Parathyroid adenoma (tissue), 2 donors: ENCODE measurements at regions not wholly inside any gene's neighbourhood (a gene's known extent, or its start where the extent isn't known, plus 50 kb on each side); places are given as distances from the start of the nearest gene placed in this dataset.

Experiments used
- H2AFZ ChIP-seq: fragments of 300-600 bp; sonication (generic); one replicate; pipeline ENCODE4 v1.7.0; 2017; ENCODE audit warnings: antibody characterized with exemption, mild to moderate bottlenecking
- H3K27ac ChIP-seq: fragments of 300-600 bp; sonication (generic); one replicate; pipeline ENCODE4 v1.7.0; 2017
- H3K27me3 ChIP-seq: fragments of 300-600 bp; sonication (generic); one replicate; pipeline ENCODE4 v1.7.0; 2017; ENCODE audit warnings: low read length; ENCODE audit not compliant: control insufficient read depth, insufficient read depth
- H3K36me3 ChIP-seq: fragments of 300-600 bp; sonication (generic); one replicate; pipeline ENCODE4 v1.7.0; 2017; ENCODE audit warnings: low read length; ENCODE audit not compliant: control insufficient read depth, insufficient read depth
- H3K4me1 ChIP-seq: fragments of 300-600 bp; sonication (generic); one replicate; pipeline ENCODE4 v1.7.0; 2017; ENCODE audit warnings: control low read depth
- H3K4me2 ChIP-seq: fragments of 300-600 bp; sonication (generic); one replicate; pipeline ENCODE4 v1.7.0; 2017; ENCODE audit warnings: low read length
- H3K4me3 ChIP-seq: fragments of 300-600 bp; sonication (generic); one replicate; pipeline ENCODE4 v1.7.0; 2017; ENCODE audit warnings: low read depth, low read length
- H3K79me2 ChIP-seq: fragments of 300-600 bp; sonication (generic); one replicate; pipeline ENCODE4 v1.7.0; 2017; ENCODE audit warnings: control low read depth
- H3K9ac ChIP-seq: fragments of 300-600 bp; sonication (generic); one replicate; pipeline ENCODE4 v1.7.0; 2017; ENCODE audit warnings: mild to moderate bottlenecking
- H3K9me3 ChIP-seq: fragments of 300-600 bp; sonication (generic); one replicate; pipeline ENCODE4 v1.7.0; 2017; ENCODE audit warnings: low read length; ENCODE audit not compliant: control insufficient read depth
- TF ChIP-seq, protein P1 (sequence below): fragments of 300-600 bp; sonication (generic); IDR thresholded peaks from one replicate; pipeline ENCODE4 v1.7.0; 2017; ENCODE audit warnings: antibody characterized with exemption, mild to moderate bottlenecking
- donor health status: primary hyperparathyroidism.

DNA sequence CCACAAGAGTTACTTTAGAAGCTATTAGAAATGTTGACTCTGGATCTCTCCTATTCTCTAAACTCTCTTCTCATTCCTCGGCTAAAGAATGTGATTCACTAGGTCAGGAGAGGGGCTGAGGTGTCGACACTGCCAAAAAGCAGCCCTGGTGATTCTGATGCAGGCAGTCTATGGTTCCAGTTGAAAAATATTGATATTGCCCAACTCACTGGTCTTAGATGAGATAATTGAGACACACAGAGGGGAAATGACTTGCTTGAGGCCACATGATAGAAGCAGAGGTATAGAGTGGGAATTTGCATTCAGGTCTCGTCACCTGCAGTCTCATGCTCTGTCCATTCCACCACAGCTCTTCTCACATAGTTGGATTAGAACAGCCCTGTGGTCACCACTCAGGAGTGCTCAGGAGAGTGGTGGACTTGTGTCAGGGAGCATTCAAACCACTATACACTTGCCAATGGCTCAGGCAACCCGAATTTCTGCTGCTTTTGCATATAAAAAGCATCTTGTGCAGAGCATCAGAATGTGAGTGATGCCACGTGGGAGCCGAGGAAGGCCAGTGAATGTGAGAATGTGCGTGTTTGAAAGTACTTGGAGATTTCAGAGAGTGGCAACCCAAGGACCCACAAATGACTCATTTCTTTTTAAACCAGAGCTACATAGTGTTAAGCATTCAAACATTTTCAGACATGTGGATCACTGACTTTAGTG lies 65.1 kb upstream of the CTLA4 start:
- no peaks in the 10 kb centered on the region for H3K4me1 ChIP-seq
- no peak overlapping the region for H2AFZ ChIP-seq
- H3K27me3 ChIP-seq: no peaks in the 10 kb centered on the region
- no peak overlapping the region for H3K9ac ChIP-seq
- no peak overlapping the region for H3K27ac ChIP-seq
- no peak overlapping the region for H3K4me3 ChIP-seq
- H3K36me3 ChIP-seq: no peaks in the 10 kb centered on the region
- H3K9me3 ChIP-seq: no peaks in the 10 kb centered on the region
- TF ChIP-seq, protein P1, sequence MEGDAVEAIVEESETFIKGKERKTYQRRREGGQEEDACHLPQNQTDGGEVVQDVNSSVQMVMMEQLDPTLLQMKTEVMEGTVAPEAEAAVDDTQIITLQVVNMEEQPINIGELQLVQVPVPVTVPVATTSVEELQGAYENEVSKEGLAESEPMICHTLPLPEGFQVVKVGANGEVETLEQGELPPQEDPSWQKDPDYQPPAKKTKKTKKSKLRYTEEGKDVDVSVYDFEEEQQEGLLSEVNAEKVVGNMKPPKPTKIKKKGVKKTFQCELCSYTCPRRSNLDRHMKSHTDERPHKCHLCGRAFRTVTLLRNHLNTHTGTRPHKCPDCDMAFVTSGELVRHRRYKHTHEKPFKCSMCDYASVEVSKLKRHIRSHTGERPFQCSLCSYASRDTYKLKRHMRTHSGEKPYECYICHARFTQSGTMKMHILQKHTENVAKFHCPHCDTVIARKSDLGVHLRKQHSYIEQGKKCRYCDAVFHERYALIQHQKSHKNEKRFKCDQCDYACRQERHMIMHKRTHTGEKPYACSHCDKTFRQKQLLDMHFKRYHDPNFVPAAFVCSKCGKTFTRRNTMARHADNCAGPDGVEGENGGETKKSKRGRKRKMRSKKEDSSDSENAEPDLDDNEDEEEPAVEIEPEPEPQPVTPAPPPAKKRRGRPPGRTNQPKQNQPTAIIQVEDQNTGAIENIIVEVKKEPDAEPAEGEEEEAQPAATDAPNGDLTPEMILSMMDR: no peak
- H3K79me2 ChIP-seq: no peaks in the 10 kb centered on the region
- H3K4me2 ChIP-seq: no peak overlapping the region

DNA sequence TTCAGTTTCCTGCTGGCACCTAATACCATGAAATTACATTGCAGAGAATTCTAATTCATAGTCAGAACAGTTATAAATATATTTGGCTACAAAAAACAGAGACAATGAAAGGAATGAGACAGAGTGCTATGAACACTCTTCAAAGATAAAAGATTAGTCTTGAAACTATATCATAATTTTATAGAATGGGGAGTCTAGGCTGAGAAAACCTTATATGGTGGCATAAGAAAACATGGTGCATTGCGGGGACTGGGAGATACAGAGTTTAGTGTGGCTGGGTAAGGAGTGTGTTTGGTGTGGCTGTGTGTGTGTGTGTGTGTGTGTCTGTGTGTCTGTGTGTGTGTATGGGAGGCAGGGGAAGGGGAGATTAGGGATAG lies 64.5 kb upstream of the CTLA4 start:
- H3K4me1 ChIP-seq: no peaks in the 10 kb centered on the region
- H3K27me3 ChIP-seq: no peaks in the 10 kb centered on the region
- no peaks in the 10 kb centered on the region for H3K36me3 ChIP-seq
- H3K9me3 ChIP-seq: no peaks in the 10 kb centered on the region
- H3K79me2 ChIP-seq: no peaks in the 10 kb centered on the region
- H3K4me3 ChIP-seq: no peak overlapping the region
- no peak overlapping the region for H3K9ac ChIP-seq
- TF ChIP-seq, protein P1: no peak
- no peak overlapping the region for H3K27ac ChIP-seq
- H3K4me2 ChIP-seq: no peak overlapping the region
- H2AFZ ChIP-seq: no peak overlapping the region

DNA sequence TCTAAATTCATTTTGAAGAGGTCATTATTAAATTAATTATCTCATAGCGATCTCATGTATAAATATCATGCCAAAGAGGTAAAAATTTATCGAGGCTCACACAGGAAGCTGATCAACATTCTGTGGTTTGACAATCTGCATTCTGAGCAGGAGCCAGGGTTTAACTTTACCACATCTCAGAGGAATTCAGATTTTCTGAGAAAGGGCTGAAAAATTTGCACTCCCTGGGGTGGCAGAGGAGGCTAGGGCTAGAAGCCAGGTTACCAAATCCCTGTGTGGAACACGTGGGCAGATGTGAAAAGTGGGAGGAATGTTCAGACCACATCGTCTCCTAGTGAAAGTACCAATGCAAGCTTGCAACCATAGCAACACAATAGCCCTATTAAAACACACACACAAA lies 63.5 kb upstream of the CTLA4 start:
- H3K9ac ChIP-seq: no peak overlapping the region
- H3K27ac ChIP-seq: no peak overlapping the region
- H3K79me2 ChIP-seq: no peaks in the 10 kb centered on the region
- no peak overlapping the region for H3K4me3 ChIP-seq
- no peaks in the 10 kb centered on the region for H3K9me3 ChIP-seq
- H3K4me2 ChIP-seq: no peak overlapping the region
- H2AFZ ChIP-seq: no peak overlapping the region
- H3K27me3 ChIP-seq: no peaks in the 10 kb centered on the region
- H3K36me3 ChIP-seq: no peaks in the 10 kb centered on the region
- no peaks in the 10 kb centered on the region for H3K4me1 ChIP-seq
- TF ChIP-seq, protein P1: no peak

DNA sequence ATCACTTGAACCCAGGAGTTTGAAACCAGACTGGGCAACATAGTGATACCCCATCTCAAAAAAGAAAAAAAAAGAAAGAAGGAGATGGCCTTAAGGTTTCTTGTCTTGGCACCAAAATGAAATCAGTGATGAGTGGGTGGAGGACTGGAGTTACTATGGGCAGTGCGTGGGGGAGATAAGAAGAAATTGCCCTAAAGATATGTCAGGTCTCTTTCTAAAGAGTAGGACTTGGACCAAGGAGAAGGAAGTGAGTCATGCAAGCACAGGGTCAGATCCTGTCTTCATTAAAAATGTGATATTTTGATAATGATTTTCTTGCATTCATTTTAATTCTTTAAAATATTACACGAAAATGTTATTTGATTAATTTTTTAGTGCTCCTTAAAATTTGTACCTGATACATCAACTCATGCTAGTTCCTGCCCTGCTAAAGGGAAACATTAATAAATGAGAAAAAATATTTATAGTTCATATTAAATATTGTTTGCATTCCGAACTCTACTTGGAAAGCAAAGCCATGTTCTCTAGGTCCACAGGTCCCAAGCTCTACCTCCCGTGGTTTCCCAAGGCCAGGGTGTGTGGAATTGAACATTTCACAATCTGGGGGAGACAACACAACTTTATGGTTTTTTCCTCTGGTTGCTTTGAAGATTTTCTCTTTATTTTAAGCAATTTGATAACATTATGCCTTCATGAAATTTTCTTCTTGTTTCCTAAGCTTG lies 62.6 kb upstream of the CTLA4 start:
- H2AFZ ChIP-seq: no peak overlapping the region
- no peak overlapping the region for H3K9ac ChIP-seq
- peak overlapping the region; percentile 9 for H3K27ac ChIP-seq
- H3K4me2 ChIP-seq: no peak overlapping the region
- no peak overlapping the region for H3K4me3 ChIP-seq
- H3K4me1 ChIP-seq: no peaks in the 10 kb centered on the region
- no peaks in the 10 kb centered on the region for H3K79me2 ChIP-seq
- no peaks in the 10 kb centered on the region for H3K27me3 ChIP-seq
- no peaks in the 10 kb centered on the region for H3K36me3 ChIP-seq
- no peaks in the 10 kb centered on the region for H3K9me3 ChIP-seq
- TF ChIP-seq, protein P1: no peak

DNA sequence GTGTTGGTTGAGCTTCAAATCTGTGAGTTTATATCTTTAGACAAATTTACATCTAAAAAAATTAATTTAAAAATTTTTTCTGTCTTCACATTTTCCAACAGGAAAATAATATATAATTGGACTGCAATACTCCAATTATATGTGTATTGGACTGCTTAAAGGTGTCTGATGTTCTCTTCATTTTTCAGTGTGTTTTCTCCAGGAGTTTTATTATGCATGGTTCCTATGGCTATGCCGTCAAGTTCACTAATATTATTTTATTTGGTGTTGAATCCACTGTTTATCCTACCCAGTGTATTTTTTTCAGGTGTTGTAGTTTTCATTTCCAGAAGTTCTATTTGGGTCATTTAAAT lies 62.1 kb upstream of the CTLA4 start:
- Histone ChIP-seq H3K27ac (no peak overlapping the region), H3K4me2 (no peak overlapping the region)

More for the DNA sequence above, 62.1 kb upstream of the CTLA4 start:
- Histone ChIP-seq H3K79me2 (no peaks in the 10 kb centered on the region), H3K27me3 (no peaks in the 10 kb centered on the region), H3K4me3 (no peak overlapping the region), H3K9me3 (no peaks in the 10 kb centered on the region), H2AFZ (no peak overlapping the region), H3K36me3 (no peaks in the 10 kb centered on the region), H3K9ac (no peak overlapping the region), H3K4me1 (no peaks in the 10 kb centered on the region)
- TF ChIP-seq, protein P1: no peak
